Panc1 (cell line): ENCODE measurements at regions not wholly inside any gene's neighbourhood (a gene's known extent, or its start where the extent isn't known, plus 50 kb on each side); places are given as distances from the start of the nearest gene placed in this dataset.

Experiments
- ATAC-seq: fragments of 200-7000 bp; cut with Tn5 transposase; 2 replicates; pipeline ENCODE4 v1.9.1; 2020; ENCODE audit warnings: mild to moderate bottlenecking, moderate library complexity
- BruUV-seq: library from RNA; stranded (reverse); fragments of 400-500 nt; replicated peaks from 2 replicates; lab custom pipeline; 2021; lab: Mats Ljungman, UMichigan
- CTCF ChIA-PET: fragments of 300-600 bp; sonication (Branson Sonifier 250); formaldehyde crosslinking; loops from one replicate; lab custom pipeline; 2022; ENCODE audit warnings: antibody characterized with exemption; lab: Charles Lee
- POLR2A ChIA-PET: fragments of 300-600 bp; sonication (Branson Sonifier 250); formaldehyde crosslinking; loops from one replicate; lab custom pipeline; 2022; ENCODE audit warnings: antibody characterized with exemption; lab: Charles Lee
- DNase-seq: peaks from one replicate; pipeline ENCODE4 v3.0.0-alpha.2; 2010; ENCODE audit warnings: low read depth, low spot score
- H3K27ac ChIP-seq: 2 replicates; pipeline ENCODE4 v1.5.1; 2011; ENCODE audit warnings: mild to moderate bottlenecking, low read length, inconsistent platforms
- H3K27me3 ChIP-seq: fragments of 200-500 bp; sonication (Bioruptor generic); 2 replicates; pipeline ENCODE4 v1.6.0; 2014; ENCODE audit warnings: low read length, inconsistent platforms; ENCODE audit not compliant: control insufficient read depth, insufficient read depth
- H3K36me3 ChIP-seq: fragments of 200-500 bp; sonication (Bioruptor generic); 2 replicates; pipeline ENCODE4 v1.5.1; 2014; ENCODE audit warnings: inconsistent platforms, mild to moderate bottlenecking, low read length, moderate library complexity; ENCODE audit not compliant: control insufficient read depth, insufficient read depth
- H3K4me1 ChIP-seq: 2 replicates; pipeline ENCODE4 v1.5.1; 2011; ENCODE audit warnings: inconsistent platforms, mild to moderate bottlenecking, low read length, moderate library complexity; ENCODE audit not compliant: control insufficient read depth, insufficient read depth
- H3K4me3 ChIP-seq, 2 experiments: 2 replicates each; pipeline ENCODE4 v1.5.1; 2011 to 2012; ENCODE audit warnings: low read depth in 2 of 2, low read length in 2 of 2, mild to moderate bottlenecking in 2 of 2, inconsistent platforms in 1 of 2, moderate library complexity in 1 of 2
- H3K9me3 ChIP-seq: fragments of 200-500 bp; sonication (Bioruptor generic); 2 replicates; pipeline ENCODE4 v1.5.1; 2014; ENCODE audit warnings: low read depth, mild to moderate bottlenecking, inconsistent platforms, low read length, moderate library complexity; ENCODE audit not compliant: control insufficient read depth, insufficient read depth
- CTCF ChIP-seq: fragments of 450-650 bp; IDR thresholded peaks from 2 replicates; pipeline ENCODE4 v1.5.1; 2017; ENCODE audit warnings: mild to moderate bottlenecking
- POLR2AphosphoS5 ChIP-seq: IDR thresholded peaks from 2 replicates; pipeline ENCODE4 v1.6.1; 2012; ENCODE audit warnings: mild to moderate bottlenecking, low read depth, low read length, moderate library complexity
- REST ChIP-seq, 2 experiments: IDR thresholded peaks; 2 replicates each; pipeline ENCODE4 v1.6.1; 2011 to 2012; ENCODE audit warnings: low read depth in 2 of 2, control low read depth in 1 of 2, low read length in 1 of 2, mild to moderate bottlenecking in 1 of 2, moderate library complexity in 1 of 2; ENCODE audit not compliant: insufficient read depth in 1 of 2
- SIN3A ChIP-seq: IDR thresholded peaks from 2 replicates; pipeline ENCODE4 v1.6.1; 2012; ENCODE audit warnings: low read depth, mild to moderate bottlenecking, low read length, moderate library complexity, borderline replicate concordance; ENCODE audit not compliant: insufficient read depth
- TCF7L2 ChIP-seq: IDR thresholded peaks from 2 replicates; pipeline ENCODE4 v1.6.1; 2011; ENCODE audit warnings: mild to moderate bottlenecking, low read depth, low read length, inconsistent platforms
- in situ Hi-C: cut with HindIII; loops from 2 replicates; pipeline ENCODE4 v1.10.0; 2016; ENCODE audit warnings: low sequenced_read_pairs, low pct_unique_long_range_greater_than_20kb
- intact Hi-C: fragments of 100-400 bp; cut with micrococcal nuclease; formaldehyde crosslinking; loops from one replicate; pipeline ENCODE4 v1.10.0; 2022; ENCODE audit not compliant: unreplicated experiment

- ATAC-seq, result no peak
- Histone ChIP-seq H3K9me3 (no peaks in the 10 kb centered on the region), H3K36me3 (no peaks in the 10 kb centered on the region), H3K27ac (no peak overlapping the region), H3K4me3 (no peak overlapping the region), H3K27me3 (no peaks in the 10 kb centered on the region), H3K4me1 (no peaks in the 10 kb centered on the region)
- CTCF ChIA-PET, result no interaction called here
- intact Hi-C loops (no loop called here), in situ Hi-C loops (no loop called here)
- DNase-seq, result no peak
- TF ChIP-seq SIN3A (no peak), REST (IDR thresholded peaks at IDR 0.05; ENCODE audit: insufficient read depth in 1 of 2, low read depth in 2 of 2, low read length in 1 of 2) (no peak), POLR2AphosphoS5 (no peak), CTCF (no peak), TCF7L2 (no peak)
- POLR2A ChIA-PET, result no interaction called here
- BruUV-seq, result no TSS peak
These were observed 60.4 kb downstream of the SLITRK6 start for GRCh38 chr13:85738696-85739320.

GRCh38 chr13:85737952-85738351, 61.3 kb downstream of the SLITRK6 start:
- H3K36me3 ChIP-seq, result no peaks in the 10 kb centered on the region
- ATAC-seq (no peak), DNase-seq (no peak)
- TF ChIP-seq SIN3A (no peak), CTCF (no peak), TCF7L2 (no peak), POLR2AphosphoS5 (no peak), REST (IDR thresholded peaks at IDR 0.05; ENCODE audit: insufficient read depth in 1 of 2, low read depth in 2 of 2, low read length in 1 of 2) (no peak)
- CTCF ChIA-PET, result no interaction called here
- no peak overlapping the region for H3K27ac ChIP-seq
- H3K4me3 ChIP-seq, result no peak overlapping the region
- no peaks in the 10 kb centered on the region for H3K9me3 ChIP-seq
- in situ Hi-C loops, result no loop called here
- intact Hi-C loops, result no loop called here
- H3K27me3 ChIP-seq, result no peaks in the 10 kb centered on the region
- POLR2A ChIA-PET, result no interaction called here
- H3K4me1 ChIP-seq, result no peaks in the 10 kb centered on the region
- no TSS peak for BruUV-seq
